ENCODE measurements at regions not wholly inside any gene's neighbourhood (a gene's known extent, or its start where the extent isn't known, plus 50 kb on each side); places are given as distances from the start of the nearest gene placed in this dataset.

- TF ChIP-seq TCF12 (IDR thresholded peaks at IDR 0.05) (no peak), CHD2 (IDR thresholded peaks at IDR 0.05; ENCODE audit: low read length, partially characterized antibody) (no peak), EZH2phosphoT487 (IDR thresholded peaks at IDR 0.05; ENCODE audit: borderline replicate concordance, low read depth) (no peak), NRF1 (IDR thresholded peaks at IDR 0.05; ENCODE audit: low read depth, low read length) (no peak), MAX (IDR thresholded peaks at IDR 0.05; ENCODE audit: low read depth) (no peak), ZBTB33 (IDR thresholded peaks at IDR 0.05; ENCODE audit: borderline replicate concordance, low read depth) (no peak), SIN3A (IDR thresholded peaks at IDR 0.05; ENCODE audit: borderline replicate concordance, low read depth, low read length) (no peak), RXRA (IDR thresholded peaks at IDR 0.05; ENCODE audit: borderline replicate concordance, low read depth) (no peak)
- TF ChIP-seq, protein P1, sequence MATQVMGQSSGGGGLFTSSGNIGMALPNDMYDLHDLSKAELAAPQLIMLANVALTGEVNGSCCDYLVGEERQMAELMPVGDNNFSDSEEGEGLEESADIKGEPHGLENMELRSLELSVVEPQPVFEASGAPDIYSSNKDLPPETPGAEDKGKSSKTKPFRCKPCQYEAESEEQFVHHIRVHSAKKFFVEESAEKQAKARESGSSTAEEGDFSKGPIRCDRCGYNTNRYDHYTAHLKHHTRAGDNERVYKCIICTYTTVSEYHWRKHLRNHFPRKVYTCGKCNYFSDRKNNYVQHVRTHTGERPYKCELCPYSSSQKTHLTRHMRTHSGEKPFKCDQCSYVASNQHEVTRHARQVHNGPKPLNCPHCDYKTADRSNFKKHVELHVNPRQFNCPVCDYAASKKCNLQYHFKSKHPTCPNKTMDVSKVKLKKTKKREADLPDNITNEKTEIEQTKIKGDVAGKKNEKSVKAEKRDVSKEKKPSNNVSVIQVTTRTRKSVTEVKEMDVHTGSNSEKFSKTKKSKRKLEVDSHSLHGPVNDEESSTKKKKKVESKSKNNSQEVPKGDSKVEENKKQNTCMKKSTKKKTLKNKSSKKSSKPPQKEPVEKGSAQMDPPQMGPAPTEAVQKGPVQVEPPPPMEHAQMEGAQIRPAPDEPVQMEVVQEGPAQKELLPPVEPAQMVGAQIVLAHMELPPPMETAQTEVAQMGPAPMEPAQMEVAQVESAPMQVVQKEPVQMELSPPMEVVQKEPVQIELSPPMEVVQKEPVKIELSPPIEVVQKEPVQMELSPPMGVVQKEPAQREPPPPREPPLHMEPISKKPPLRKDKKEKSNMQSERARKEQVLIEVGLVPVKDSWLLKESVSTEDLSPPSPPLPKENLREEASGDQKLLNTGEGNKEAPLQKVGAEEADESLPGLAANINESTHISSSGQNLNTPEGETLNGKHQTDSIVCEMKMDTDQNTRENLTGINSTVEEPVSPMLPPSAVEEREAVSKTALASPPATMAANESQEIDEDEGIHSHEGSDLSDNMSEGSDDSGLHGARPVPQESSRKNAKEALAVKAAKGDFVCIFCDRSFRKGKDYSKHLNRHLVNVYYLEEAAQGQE (IDR thresholded peaks at IDR 0.05; ENCODE audit: low read depth, low read length) = no peak
- TF ChIP-seq, protein P2, sequence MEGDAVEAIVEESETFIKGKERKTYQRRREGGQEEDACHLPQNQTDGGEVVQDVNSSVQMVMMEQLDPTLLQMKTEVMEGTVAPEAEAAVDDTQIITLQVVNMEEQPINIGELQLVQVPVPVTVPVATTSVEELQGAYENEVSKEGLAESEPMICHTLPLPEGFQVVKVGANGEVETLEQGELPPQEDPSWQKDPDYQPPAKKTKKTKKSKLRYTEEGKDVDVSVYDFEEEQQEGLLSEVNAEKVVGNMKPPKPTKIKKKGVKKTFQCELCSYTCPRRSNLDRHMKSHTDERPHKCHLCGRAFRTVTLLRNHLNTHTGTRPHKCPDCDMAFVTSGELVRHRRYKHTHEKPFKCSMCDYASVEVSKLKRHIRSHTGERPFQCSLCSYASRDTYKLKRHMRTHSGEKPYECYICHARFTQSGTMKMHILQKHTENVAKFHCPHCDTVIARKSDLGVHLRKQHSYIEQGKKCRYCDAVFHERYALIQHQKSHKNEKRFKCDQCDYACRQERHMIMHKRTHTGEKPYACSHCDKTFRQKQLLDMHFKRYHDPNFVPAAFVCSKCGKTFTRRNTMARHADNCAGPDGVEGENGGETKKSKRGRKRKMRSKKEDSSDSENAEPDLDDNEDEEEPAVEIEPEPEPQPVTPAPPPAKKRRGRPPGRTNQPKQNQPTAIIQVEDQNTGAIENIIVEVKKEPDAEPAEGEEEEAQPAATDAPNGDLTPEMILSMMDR (IDR thresholded peaks at IDR 0.05) = no peak
Measured at GRCh38 chr6:112800439-112800838, 453.3 kb downstream of the RFPL4B start.

Measured in SK-N-SH (cell line).